Hepatocyte (in vitro differentiated cells): ENCODE measurements at regions not wholly inside any gene's neighbourhood (a gene's known extent, or its start where the extent isn't known, plus 50 kb on each side); places are given as distances from the start of the nearest gene placed in this dataset.

Source experiments
- DNase-seq: peaks from one replicate; pipeline ENCODE4 v3.0.0-alpha.2; 2016; ENCODE audit warnings: low spot score
- H2AFZ ChIP-seq: fragments of 200-600 bp; sonication (generic); 2 replicates; pipeline ENCODE4 v1.6.0; 2016; ENCODE audit warnings: antibody characterized with exemption, mild to moderate bottlenecking
- H3K27ac ChIP-seq: fragments of 200-600 bp; sonication (generic); 2 replicates; pipeline ENCODE4 v1.5.1; 2016; ENCODE audit warnings: mild to moderate bottlenecking
- H3K27me3 ChIP-seq: fragments of 200-600 bp; sonication (generic); 2 replicates; pipeline ENCODE4 v1.6.1; 2016
- H3K36me3 ChIP-seq: fragments of 200-600 bp; sonication (generic); replicated peaks from 2 replicates; pipeline ENCODE4 v1.5.1; 2016; ENCODE audit warnings: low read depth; ENCODE audit not compliant: insufficient read depth
- H3K4me1 ChIP-seq: fragments of 200-600 bp; sonication (generic); 2 replicates; pipeline ENCODE4 v1.5.1; 2016; ENCODE audit warnings: mild to moderate bottlenecking, moderate library complexity; ENCODE audit not compliant: insufficient read depth
- H3K4me2 ChIP-seq: fragments of 200-600 bp; sonication (generic); 2 replicates; pipeline ENCODE4 v1.6.0; 2016
- H3K4me3 ChIP-seq: fragments of 200-600 bp; sonication (generic); 2 replicates; pipeline ENCODE4 v1.5.1; 2016; ENCODE audit warnings: mild to moderate bottlenecking
- H3K79me2 ChIP-seq: fragments of 200-600 bp; sonication (generic); 2 replicates; pipeline ENCODE4 v1.6.0; 2017; ENCODE audit warnings: mild to moderate bottlenecking
- H3K9me2 ChIP-seq: fragments of 200-600 bp; sonication (generic); replicated peaks from 2 replicates; pipeline ENCODE4 v1.6.0; 2017; ENCODE audit warnings: mild to moderate bottlenecking; ENCODE audit not compliant: insufficient read depth
- H3K9me3 ChIP-seq: fragments of 200-600 bp; sonication (generic); 2 replicates; pipeline ENCODE4 v1.5.1; 2016; ENCODE audit warnings: low read depth, mild to moderate bottlenecking
- H4K20me1 ChIP-seq: fragments of 200-600 bp; sonication (generic); 2 replicates; pipeline ENCODE4 v1.6.0; 2016; ENCODE audit warnings: mild to moderate bottlenecking; ENCODE audit not compliant: insufficient read depth, poor library complexity, severe bottlenecking
- CTCF ChIP-seq: fragments of 200-600 bp; sonication (generic); IDR thresholded peaks from 2 replicates; pipeline ENCODE4 v1.5.1; 2016; ENCODE audit warnings: antibody characterized with exemption, mild to moderate bottlenecking; ENCODE audit not compliant: poor library complexity
- EZH2 ChIP-seq: fragments of 200-600 bp; sonication (generic); IDR thresholded peaks from 2 replicates; pipeline ENCODE4 v1.6.1; 2016; ENCODE audit warnings: antibody characterized with exemption, mild to moderate bottlenecking, borderline replicate concordance
- EZH2phosphoT487 ChIP-seq: fragments of 200-600 bp; sonication (generic); IDR thresholded peaks from one replicate; pipeline ENCODE4 v1.6.1; 2018; ENCODE audit warnings: antibody characterized with exemption, mild to moderate bottlenecking, low read depth, moderate library complexity; ENCODE audit not compliant: unreplicated experiment, severe bottlenecking
- WGBS: methylation state at CpG from one replicate; pipeline ENCODE4 v1.1.6; 2016; ENCODE audit warnings: low lambda C conversion rate; ENCODE audit errors: missing lambda C conversion rate; 5-methylcytosine and 5-hydroxymethylcytosine counted together

- no peaks in the 10 kb centered on the region for H3K79me2 ChIP-seq
- no peak for DNase-seq
- H3K4me1 ChIP-seq: no peaks in the 10 kb centered on the region
- H3K4me3 ChIP-seq: no peak overlapping the region
- H4K20me1 ChIP-seq: no peaks in the 10 kb centered on the region
- TF ChIP-seq CTCF (no peak), EZH2phosphoT487 (no peak), EZH2 (no peak)
- H3K27me3 ChIP-seq: no peaks in the 10 kb centered on the region
- no peaks in the 10 kb centered on the region for H3K9me3 ChIP-seq
- H3K36me3 ChIP-seq: no peaks in the 10 kb centered on the region
- H2AFZ ChIP-seq: no peak overlapping the region
- no peak overlapping the region for H3K4me2 ChIP-seq
- H3K27ac ChIP-seq: no peak overlapping the region
- no peaks in the 10 kb centered on the region for H3K9me2 ChIP-seq
- 87% methylated on average over 2 of the region's 2 CpGs for WGBS
These were observed 76.5 kb upstream of the BCL6 start for GRCh38 chr3:187821616-187822317.

GRCh38 chr3:187822402-187822801 is 77.1 kb upstream of the BCL6 start:
- H3K27ac ChIP-seq: no peak overlapping the region
- H4K20me1 ChIP-seq: no peaks in the 10 kb centered on the region
- H3K4me3 ChIP-seq: no peak overlapping the region
- H3K9me2 ChIP-seq: no peaks in the 10 kb centered on the region
- no peak for DNase-seq
- H3K27me3 ChIP-seq: no peaks in the 10 kb centered on the region
- no peak overlapping the region for H2AFZ ChIP-seq
- no peaks in the 10 kb centered on the region for H3K4me1 ChIP-seq
- H3K79me2 ChIP-seq: no peaks in the 10 kb centered on the region
- no peaks in the 10 kb centered on the region for H3K36me3 ChIP-seq
- H3K4me2 ChIP-seq: no peak overlapping the region
- H3K9me3 ChIP-seq: no peaks in the 10 kb centered on the region
- TF ChIP-seq CTCF: no peak
- no peak for TF ChIP-seq EZH2phosphoT487
- no peak for TF ChIP-seq EZH2

GRCh38 chr3:187823746-187824145 is 78.5 kb upstream of the BCL6 start:
- no peak for DNase-seq
- Histone ChIP-seq H2AFZ (no peak overlapping the region), H3K79me2 (no peaks in the 10 kb centered on the region), H3K4me2 (no peak overlapping the region), H3K4me1 (peaks cover 7% of the 10 kb centered on the region), H3K27me3 (no peaks in the 10 kb centered on the region), H3K36me3 (no peaks in the 10 kb centered on the region), H3K9me2 (no peaks in the 10 kb centered on the region), H3K4me3 (no peak overlapping the region), H4K20me1 (no peaks in the 10 kb centered on the region), H3K9me3 (no peaks in the 10 kb centered on the region), H3K27ac (no peak overlapping the region)
- TF ChIP-seq EZH2: no peak
- no peak for TF ChIP-seq EZH2phosphoT487
- no peak for TF ChIP-seq CTCF
- 100% methylated on average over 2 of the region's 2 CpGs for WGBS

DNA sequence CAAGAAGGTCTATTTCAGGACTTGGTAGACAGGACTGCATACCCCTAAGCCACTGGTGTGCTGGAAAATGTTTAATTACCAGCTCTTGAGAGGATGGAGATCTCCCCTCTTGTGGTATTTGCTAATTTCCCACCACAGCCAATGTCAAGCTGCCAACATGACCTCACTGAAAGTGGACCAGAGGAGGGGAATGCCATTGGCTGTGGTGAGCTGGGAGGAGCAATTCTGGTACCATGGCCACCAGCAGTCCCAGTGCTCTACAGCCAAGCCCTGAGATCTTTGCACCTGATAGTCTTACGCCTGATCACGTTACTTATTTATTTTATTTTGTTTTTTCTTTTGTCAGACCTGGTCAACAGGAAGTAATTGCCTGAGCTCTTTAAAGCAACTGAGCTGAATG is 82.5 kb upstream of the BCL6 start:
- Histone ChIP-seq H3K36me3 (no peaks in the 10 kb centered on the region), H2AFZ (no peak overlapping the region), H3K27ac (peak overlapping the region; percentile 81), H3K9me2 (no peaks in the 10 kb centered on the region), H3K4me1 (peaks cover 16% of the 10 kb centered on the region), H3K4me2 (no peak overlapping the region), H3K9me3 (no peaks in the 10 kb centered on the region), H3K4me3 (no peak overlapping the region), H3K79me2 (no peaks in the 10 kb centered on the region), H3K27me3 (no peaks in the 10 kb centered on the region), H4K20me1 (no peaks in the 10 kb centered on the region)
- TF ChIP-seq EZH2phosphoT487 (no peak), CTCF (no peak), EZH2 (no peak)
- no peak for DNase-seq
- WGBS: 78% methylated on average over 2 of the region's 2 CpGs
